PC-9 (cell line): ENCODE measurements at regions not wholly inside any gene's neighbourhood (a gene's known extent, or its start where the extent isn't known, plus 50 kb on each side); places are given as distances from the start of the nearest gene placed in this dataset.

ENCODE experiments used
- CTCF ChIP-seq: fragments of 200-600 bp; sonication (generic); conservative IDR thresholded peaks from 2 replicates; pipeline ENCODE4 v1.6.1; 2017; ENCODE audit warnings: mixed run types, antibody characterized with exemption, mild to moderate bottlenecking, moderate library complexity
- EZH2 ChIP-seq: fragments of 200-600 bp; sonication (generic); IDR thresholded peaks from 2 replicates; pipeline ENCODE4 v1.8.0; 2017; ENCODE audit warnings: antibody characterized with exemption, low read depth

DNA sequence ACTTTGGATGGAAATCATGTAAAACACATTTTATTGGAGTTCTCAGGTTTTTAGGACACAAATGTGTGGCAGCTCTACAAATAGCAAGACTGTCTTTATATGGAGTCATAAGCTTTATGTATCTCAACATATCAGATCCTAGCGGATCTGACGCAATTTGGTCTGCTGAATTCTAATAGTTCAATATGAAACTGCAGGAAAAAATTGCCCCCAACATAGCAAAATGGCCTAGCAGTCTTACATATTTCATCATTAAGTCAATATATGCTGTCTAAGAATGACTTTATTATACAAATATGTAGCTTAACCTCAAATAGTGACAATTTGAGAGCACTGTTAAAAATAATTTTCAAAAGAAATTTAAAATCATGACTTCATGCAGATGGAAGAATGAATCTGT, 244.3 kb downstream of the TAF11L14 start:
- TF ChIP-seq CTCF (no peak), EZH2 (no peak)
